HT1080 (cell line): ENCODE measurements at regions not wholly inside any gene's neighbourhood (a gene's known extent, or its start where the extent isn't known, plus 50 kb on each side); places are given as distances from the start of the nearest gene placed in this dataset.

Experiments
- DNase-seq: peaks from one replicate; pipeline ENCODE4 v3.0.0-alpha.2; 2015; ENCODE audit warnings: low read depth

- DNase-seq = no peak
Observed at GRCh38 chr1:17877316-17877715, 122.2 kb downstream of the ACTL8 start.

GRCh38 chr1:17877896-17878295, 122.8 kb downstream of the ACTL8 start:
- no peak for DNase-seq

DNA sequence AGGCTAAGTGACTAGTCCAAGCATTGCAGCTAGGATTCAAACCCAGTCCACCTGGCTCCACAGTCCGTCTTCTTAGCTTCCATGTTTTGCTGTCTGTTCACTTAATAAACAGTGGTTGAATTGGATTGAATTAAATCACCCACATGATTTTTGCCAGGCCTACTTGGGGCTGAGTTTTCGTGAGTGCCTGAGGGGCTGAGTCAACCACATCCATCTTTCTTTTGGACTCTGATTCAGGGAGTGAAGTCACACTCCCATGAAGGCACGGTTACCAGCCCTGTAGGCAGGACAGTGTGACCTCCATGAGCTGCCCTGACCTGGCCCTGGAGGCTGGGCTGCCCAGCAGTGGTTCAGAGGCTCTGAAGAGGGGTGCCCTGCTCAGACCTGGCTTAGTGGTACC, 123.7 kb downstream of the ACTL8 start:
- DNase-seq = peak; percentile 36

- no peak for DNase-seq
Observed at GRCh38 chr1:17880449-17880848, 125.3 kb downstream of the ACTL8 start.

DNA sequence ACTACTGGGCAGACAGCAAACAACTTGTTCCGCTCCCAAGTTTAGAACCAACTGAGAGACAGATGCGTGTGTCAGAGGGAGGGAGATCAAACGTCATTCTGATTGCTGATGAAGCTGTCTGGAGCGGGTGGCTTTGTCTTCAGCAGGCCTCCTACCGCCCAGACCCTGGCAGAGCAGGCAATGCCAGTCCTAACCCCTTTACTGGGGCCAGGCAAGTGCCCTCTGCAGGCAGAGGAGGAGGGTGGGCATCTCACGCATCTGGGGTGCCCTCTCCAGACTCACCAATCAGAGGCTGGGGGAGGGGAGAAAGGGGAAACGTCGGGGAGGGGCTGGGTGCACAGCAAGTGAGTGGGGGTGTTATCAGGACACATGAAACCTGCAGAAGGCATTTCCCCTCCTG, 126.6 kb downstream of the ACTL8 start:
- DNase-seq = no peak

DNA sequence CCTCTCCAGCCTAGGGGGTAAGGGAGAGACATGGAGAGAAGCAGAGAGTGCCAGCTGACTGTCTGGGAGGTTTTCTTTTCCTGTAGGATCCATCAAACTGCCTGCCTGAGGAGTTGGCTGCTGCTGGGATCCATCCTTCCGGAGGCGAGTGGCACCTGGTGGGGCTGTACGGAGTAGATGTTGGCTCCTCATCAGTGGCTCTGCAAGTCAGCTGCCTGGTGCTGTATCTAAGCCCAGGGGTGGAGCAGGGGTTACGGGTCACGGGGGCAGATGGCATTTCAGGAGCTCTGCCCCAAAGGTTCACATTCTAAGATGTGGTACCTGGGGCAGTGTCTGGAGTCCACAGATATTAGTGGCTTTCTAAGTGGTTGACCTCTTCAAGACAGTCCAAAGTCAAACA, 128.0 kb downstream of the ACTL8 start:
- no peak for DNase-seq

DNA sequence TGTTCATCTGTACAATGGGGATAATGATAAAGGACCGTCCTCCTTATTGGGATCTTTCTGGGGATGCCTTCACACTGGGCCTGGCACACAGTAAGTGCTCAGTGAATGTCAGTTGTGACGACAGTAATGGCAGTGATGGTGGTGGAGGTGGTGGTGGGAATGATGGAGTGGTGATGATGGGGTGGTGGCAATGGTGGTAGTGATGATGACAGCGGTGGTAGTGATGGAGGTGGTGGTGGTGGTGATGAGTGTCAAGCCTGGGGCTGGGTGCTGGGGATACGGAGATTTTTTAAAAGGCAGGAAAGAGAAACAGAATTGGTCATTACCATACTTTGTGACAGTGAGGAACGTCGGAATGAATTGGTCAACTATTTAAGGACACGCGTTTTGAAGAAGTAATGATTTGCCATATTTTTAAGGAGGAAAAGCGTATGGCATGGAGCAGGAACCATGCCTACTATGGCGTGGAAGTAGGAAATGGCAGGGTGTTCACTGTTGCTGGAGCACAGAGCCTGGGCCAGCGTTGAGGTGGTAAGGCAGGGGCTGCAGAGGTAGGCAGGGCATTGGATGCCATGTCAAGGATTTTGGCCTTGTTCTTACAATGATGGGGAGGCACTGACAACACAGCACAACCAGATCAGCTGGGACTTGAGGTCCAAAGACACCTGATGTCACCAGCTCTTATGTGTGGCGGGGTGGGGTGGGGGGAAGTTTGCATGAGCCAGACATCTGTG, 128.7 kb downstream of the ACTL8 start:
- no peak for DNase-seq

- DNase-seq = no peak
Observed at GRCh38 chr1:17885663-17886320, 130.7 kb downstream of the ACTL8 start.

DNA sequence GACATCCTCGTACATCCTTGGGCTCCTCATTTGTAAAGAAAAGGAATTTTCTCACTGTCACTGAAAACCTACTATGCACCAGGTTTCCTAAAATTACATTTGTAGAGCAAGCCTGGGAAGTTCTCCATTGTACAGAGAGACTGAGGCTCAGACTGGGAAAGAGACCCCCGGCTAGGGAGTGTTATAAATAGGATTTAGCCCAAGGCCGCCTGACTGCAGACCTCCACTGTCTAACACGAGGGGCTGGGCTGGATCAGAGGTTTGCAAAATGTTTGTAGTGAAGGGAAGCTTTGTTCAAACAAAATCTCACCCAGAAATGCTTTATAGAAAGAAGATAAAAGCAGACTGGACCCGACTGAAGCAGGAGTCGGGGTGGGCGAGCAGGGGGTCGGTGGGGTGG, 131.3 kb downstream of the ACTL8 start:
- no peak for DNase-seq

- no peak for DNase-seq
Observed at GRCh38 chr1:17886838-17887441, 131.8 kb downstream of the ACTL8 start.

- DNase-seq = no peak
Observed at GRCh38 chr1:17887661-17888371, 132.7 kb downstream of the ACTL8 start.

DNA sequence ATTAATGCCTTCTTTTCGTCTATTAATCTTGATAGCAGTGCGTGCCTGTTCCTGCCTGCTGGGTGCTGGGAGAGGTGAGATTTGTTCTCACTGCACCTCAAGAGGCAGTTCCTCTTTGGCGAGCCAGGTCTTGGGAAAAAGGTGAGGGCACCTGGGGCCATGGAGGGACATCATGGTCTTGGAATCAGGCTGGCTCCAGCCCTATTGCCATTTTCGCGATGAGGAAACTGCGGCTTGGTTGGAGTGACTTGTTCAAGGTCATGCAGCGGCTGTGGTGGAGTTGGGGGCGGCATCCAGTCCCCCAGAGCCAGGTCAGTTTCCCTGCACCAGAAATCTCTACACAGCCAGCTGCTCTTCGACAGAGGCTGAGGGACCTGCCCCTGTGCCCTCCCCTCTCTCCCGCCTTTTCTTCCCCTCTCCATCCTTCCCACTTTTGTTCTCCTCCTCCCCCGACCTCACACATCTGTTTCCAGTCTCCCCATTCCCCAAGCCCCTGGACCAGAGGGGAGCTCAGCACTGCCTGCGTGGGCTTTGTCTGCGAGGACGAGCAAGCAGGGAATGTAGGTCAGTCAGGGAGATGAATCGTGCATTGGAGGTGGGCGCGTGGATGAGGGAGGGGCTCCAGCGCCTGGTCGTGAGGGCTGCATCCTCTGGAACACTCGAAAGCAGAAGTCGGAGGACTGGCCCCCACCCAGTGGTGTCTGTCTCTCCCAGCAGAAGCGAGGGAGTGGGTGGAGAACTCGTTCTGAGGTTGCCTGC, 135.1 kb downstream of the ACTL8 start:
- no peak for DNase-seq

DNA sequence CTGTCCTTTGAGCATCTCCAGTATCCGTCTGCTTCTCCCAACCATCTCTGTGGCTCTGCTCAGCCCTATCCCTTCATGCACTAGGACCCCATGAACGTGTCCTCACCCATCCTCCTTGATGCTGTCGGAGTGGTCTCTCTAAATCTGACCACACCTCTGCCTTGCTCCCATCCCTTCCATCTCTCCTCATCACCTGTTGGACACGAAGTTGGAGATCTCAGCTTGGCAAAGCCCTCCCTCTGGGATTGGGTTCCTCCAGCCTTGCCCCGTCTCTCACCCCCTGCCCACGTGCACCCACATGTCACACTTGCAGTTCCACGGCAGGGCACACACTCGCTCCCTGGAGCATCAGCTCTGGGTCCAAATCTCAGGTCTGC, 135.7 kb downstream of the ACTL8 start:
- DNase-seq = no peak

DNA sequence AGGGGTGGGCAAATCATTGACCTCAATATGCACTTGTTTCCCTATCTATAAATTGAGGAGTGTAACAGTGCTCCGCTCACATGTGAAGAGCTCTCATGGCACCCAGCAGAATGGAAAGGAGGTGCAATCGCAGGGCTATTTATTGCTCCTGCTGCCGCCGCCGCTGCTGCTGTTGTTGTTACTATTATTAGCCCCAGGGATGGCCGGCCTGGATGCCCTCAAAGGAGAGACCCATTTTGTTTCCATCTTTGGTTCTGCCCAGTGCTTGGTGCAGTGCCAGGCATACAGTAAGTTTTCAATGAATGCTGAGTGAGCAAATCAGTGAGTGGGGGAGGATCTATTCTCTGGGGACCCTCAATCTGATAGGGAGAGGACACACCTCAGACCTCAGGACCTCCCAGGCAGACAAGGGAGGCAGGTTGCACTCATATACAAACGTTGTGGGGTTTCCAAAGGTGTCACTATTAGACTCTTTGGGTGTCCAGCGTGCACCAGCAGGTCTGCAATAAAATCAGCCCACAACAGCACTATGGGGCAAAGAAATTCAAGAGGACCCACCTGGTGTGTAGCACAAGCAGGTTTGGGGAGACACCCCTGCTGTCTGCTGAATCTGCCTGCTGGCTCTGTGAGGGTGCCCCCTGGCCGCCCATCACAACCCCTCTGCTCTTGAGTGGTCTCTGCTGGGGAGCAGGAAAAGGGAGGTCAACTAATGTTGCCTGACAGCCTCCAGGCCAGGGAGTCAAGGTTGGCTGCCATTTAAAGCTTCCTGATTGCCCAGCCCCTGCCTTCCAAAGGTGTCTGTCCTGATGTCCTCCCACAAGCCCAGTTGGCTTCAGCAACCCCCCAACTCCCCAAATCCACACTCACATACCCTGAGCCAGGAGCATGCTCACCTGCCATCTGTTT, 136.3 kb downstream of the ACTL8 start:
- no peak for DNase-seq

GRCh38 chr1:17892225-17892624, 137.1 kb downstream of the ACTL8 start:
- DNase-seq = no peak

GRCh38 chr1:17892851-17893250, 137.7 kb downstream of the ACTL8 start:
- no peak for DNase-seq

DNA sequence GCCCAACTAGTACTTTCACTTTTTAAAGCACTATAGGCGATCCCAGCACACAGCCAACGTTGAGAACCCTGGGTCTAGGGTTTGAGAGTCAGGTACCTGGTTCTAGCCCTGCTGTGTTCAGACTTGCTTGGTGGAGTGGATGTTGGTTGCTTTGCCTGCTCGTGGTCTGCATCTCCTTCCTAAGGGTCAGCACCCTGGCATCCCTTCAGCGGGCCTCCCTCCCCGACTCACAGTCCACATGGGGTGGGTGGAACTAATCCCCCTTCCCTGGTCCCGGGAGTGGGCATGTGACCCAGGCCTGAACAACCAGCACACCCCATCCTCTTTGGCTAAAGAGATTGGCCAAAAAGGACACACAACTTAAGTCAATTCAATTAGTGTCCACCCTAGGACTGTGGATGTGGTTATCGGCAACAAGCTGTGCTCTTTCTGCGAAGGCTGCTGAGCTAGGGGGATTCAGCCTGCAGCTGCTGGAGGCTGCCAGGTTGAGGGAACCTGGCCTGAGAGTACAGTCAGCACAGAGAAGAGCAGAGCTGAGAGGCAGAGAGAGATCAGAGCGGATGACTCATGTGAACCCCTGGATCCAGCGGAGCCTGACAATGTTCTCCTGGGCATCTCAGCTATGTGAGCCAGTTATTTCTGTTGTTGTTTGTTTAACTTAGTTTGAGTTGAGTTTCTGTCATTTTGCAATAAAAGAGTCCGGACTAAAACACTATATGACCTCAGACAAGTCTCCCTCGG, 138.9 kb downstream of the ACTL8 start:
- peak; percentile 6 for DNase-seq

DNA sequence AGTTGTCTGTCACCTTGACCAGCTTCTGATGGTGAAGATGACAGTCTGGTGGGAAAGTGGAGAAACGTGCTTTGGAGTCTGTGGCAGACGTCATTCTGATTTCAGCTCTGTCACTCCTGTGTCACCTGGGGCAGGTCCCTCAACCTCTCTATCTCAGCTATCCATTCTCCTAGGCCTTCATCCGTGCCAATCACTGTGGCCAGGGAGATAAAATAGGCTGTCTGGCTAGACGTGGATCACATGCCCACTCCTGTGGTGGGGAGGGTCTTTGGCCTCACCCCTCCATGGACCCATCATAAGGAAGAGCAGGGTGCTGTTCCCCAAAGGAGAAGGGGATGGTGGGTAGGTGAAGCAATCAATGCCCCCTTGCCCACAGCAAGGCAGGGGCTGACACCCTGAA, 140.3 kb downstream of the ACTL8 start:
- DNase-seq = no peak

GRCh38 chr1:17895986-17896385, 140.9 kb downstream of the ACTL8 start:
- no peak for DNase-seq

DNA sequence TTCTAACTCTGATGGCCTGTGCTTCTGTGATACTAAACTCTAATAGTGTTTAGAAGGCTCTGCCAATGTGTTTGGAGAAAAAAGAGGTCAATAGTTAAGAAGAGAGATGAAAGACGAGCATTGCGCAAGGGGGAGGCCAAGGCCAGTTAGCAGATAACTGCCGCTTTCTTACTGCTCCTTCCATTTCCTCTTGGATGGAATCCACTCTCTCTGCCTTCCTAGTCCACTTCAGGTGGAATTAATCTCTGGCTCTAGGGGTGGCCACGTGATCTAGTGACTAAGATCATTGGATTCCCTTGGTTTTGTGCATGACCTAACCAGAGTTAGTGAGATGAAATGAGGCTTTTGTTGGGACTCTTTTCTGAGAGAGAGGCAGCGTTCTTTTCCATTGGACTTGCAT, 148.3 kb downstream of the ACTL8 start:
- DNase-seq = peak; percentile 48
